HG02852 (cell line): ENCODE measurements at regions not wholly inside any gene's neighbourhood (a gene's known extent, or its start where the extent isn't known, plus 50 kb on each side); places are given as distances from the start of the nearest gene placed in this dataset.

Experiments used
- ATAC-seq: cut with Tn5 transposase; IDR thresholded peaks from one replicate; pipeline ENCODE4 v1.9.1; 2021; ENCODE audit warnings: mild to moderate bottlenecking, moderate library complexity; ENCODE audit not compliant: unreplicated experiment

DNA sequence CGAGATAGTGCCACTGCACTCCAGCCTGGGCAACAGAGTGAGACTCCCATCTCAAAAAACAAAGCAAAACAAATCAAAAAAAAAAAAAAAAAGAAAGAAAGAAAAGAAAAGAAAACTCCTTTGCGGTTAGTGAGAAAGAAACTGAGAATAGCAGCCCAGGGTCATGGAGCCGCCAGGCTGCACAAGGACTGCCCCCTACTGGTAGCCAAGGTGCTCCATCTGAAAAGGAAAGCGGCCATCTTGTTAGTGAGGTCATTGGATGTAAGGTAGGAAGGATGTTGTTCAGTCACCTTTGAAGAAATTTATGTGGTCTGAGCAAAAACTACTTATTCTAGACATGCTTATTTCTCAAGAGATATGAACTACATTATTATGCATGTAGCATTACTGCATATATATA, 660.6 kb upstream of the TENM3 start:
- no peak for ATAC-seq

DNA sequence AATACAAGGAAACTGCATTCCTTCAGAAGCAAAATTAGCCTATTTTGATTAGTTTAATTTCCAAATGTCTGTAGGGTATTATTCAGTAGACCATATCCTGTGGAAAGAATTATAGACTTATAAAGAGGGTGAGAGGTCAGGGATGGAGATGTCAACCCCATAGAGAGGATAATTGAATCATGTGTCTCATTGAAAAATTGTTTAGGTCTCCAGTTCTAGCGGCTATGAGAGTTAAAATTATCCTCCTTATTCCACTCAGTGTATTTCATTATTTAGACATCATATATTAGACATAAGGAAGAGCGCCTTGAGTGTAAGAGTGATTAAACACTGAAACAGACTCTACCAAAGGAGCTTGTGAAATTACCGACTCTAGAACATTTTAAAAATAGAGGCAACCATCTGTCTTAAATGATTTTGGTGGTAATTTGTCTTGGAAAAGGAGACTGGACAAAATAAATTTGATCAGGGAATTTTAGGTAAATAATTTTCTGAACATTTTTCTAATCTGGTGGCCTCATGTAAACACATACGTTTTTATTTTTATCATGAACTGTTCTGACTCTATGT, 654.4 kb upstream of the TENM3 start:
- no peak for ATAC-seq

DNA sequence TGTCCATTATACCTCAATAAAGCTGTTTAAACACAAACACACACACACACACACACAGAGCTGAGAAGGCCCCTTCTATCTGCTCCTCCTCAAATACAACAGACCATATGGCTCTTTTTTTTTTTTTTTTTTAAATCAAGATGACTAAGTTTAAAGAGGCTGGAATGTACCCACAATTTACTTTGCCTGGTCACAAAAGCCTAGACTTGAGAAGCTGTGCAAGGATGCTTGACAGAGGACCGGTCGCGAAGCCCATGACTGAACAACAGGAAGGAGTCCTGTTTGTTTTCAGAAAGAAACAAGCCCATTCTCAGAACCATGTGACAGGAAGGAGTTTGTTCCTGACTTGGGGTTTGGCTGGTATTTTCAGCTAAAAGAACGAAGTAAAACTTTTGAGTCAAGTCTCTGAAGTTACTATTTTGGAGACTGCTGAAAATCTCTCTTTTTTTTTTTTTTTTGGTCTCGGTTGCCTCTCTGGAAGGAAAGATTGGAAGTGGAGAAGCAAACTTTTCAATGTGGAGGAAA, 650.9 kb upstream of the TENM3 start:
- ATAC-seq = no peak

DNA sequence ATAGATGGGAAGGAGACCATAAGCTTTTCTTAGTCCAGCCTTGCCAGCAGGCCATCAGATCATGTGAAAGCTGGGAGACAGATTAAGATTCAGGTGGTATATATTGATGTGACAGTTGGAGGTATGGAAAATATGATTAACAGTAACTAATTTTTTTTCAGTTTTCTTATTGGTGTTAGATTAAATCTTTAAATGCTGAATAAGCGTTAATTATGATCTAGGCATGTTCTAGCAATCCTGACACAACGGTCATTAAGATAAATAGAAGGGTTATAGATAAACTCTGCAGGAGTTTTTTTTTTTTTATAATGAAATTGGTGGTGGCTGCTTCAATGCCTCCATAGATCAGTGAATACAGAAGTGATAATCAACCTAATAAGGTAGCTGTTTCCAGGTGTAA, 649.5 kb upstream of the TENM3 start:
- ATAC-seq = no peak

DNA sequence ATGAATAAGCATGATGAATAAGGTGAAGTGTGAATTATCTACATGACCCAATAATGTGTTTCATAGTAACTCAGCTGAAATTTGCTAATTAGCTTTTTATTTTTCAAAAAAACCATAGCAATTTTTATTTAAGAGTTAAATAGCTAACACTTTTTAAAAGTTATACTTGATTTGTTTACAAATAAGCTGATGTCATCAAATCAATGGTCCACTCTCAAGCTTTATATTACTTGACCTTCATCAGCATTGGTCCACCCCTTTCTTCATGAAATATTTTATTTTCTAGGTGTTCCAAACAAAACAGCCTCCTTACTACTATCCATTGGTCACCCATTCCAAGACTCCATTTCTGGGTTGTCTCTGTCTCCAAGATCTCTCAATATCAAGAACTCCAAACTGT, 649.0 kb upstream of the TENM3 start:
- no peak for ATAC-seq

DNA sequence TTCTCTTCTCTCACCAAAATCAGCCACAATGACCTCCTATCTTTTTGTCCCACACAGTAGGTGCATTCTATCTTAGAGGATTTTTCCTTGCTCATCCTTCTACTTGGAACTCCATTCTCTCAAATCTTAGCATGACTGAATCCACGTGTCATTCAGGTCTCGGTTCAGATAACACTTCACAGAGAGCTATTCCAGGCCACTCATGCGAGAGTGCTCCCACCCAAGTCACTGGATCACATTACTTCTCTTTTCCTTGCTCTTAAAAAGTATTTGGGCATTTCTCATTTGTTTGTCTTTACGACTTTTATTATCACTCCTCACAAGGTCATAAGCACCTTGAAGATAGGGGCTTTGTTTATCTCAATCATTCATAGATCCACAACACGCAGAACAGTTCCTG, 647.5 kb upstream of the TENM3 start:
- ATAC-seq = no peak

DNA sequence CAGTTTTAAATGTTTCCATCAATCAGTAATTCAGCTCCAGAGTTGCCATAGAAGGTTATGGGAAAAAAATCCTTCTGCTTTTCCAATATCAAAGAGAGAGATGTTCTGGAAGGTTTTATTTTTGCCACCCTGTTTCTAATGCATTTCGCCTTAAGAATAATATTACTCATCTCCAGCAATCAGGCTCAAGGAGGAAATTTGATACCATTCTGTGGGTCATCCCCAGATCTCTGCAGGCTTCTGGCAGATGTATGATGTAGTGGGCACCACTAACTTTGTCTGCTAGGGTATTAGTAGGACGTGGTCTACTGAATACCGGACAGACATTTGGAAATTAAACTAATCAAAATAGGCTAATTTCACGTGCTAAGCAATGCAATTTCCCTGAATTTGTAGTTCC, 645.4 kb upstream of the TENM3 start:
- no peak for ATAC-seq

DNA sequence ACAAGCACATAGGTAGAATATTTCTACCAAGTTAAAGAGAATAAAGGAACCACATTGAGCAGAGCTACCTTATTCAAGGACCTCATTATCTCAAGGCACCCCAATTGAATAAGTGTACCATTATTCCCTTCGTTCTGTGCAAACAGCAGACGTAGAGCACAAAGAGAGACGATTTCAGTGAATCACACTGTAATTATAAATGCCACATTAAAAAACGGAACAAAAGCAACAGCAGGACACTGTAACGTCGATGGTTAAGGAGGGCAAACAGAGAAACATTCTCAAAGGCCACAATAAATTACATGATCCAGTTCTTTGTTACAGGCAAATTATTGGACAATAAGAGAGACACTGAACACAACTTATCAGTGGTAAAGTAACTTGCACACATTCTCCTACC, 644.1 kb upstream of the TENM3 start:
- no peak for ATAC-seq

DNA sequence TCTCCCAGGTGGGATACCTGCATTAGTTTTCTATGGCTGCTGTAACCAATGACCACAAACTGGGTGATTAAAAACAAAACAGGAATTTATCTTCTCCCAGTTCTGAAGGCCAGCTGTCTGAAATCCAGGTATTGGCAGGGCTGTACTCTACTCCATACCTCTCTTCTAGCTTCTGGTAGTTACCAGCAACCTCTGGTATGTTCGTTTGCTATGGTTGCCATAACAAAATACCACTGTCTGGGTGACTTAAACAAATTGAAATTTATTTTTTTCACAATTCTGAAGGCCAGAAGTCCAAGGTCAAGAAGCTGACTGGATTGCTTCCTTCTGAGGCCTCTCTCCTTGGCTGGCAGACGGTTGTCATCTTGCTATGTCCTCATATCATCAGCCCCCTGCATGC, 642.1 kb upstream of the TENM3 start:
- no peak for ATAC-seq

DNA sequence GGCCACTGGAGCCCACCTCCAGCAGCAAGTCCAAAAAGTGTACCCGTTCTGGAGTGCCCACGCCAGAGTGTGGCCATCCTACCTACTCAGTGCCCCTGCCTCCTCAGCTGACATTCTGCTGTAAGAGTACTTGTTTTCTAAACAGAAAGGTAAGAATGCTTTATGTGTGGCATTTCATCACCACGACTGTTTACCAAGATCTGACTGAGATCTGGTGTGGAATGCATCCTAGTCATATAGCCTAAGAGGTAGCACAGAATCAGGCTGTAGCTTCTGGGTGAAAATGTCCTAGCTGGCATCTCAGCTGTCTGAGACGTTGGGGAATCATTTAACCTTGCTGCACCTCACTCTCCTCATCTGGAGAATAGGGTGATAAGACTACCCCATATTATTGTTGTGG, 638.7 kb upstream of the TENM3 start:
- ATAC-seq = no peak

DNA sequence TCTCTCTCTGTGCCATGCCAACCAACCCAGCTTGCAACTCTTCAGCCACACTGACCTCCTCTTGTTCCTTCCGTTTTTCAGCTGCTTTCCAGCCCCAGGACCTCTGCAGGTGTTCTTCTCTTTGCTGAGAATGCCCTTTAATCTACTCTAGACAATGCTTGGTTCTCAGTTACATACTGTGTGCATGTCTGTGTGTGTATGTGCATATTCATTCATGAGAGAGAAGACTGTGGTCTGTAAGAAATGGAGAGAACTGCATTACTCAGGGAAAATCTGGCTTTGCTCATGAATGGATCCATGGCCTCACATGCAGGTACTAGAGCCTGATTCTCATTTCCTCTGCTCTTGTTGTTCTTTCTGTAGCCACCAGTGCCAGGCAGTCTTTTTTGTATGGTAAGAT, 636.9 kb upstream of the TENM3 start:
- ATAC-seq = no peak

DNA sequence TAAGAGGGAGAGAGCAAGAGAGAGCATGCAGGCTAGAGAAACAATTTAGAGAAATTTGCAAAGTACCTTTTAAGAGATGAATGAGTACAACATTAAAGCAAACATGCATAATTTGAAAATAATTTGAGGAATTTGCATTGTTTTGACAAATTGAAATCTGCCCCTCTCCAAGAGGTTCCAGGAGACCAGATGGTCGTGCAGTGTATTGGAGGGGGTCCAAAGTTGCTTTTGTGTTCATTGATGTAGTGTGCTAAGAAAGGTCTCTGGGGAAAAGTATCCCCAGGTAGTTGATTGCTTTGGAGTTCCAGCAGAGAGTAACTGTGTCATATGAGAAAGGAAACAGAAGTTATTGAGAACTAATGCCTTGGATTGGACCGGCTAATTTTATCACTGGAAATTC, 635.0 kb upstream of the TENM3 start:
- no peak for ATAC-seq

DNA sequence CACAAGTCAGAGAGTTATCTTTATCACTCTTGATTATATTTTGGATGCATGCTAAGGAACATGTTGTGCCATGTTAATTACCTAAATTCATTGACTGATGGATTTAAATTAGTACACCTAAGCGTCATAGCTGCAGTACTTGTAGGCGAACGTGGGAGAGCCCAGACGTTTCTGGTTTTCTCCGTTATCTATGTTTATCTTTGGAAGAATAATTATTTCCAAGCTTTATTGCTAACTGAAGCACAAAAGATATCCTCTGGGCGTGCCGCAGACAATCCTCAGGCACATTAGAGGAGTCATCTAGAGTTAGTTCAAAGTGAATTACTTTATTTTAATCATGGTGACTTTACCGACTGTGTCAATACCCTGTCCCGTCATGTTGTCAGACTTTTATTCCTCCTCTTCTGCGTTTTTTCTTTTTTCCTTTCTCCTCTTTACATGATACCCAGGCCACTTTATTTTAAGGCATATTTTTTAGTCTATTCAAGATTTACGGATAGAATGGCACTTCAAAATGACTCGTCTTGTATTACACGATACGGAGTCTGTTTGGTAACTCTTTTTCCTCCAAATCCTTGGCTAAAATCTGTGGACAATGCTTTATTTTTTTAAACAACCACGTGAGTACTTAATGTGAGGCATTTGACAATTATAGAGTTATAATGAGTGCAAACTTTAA, 632.0 kb upstream of the TENM3 start:
- ATAC-seq = no peak

DNA sequence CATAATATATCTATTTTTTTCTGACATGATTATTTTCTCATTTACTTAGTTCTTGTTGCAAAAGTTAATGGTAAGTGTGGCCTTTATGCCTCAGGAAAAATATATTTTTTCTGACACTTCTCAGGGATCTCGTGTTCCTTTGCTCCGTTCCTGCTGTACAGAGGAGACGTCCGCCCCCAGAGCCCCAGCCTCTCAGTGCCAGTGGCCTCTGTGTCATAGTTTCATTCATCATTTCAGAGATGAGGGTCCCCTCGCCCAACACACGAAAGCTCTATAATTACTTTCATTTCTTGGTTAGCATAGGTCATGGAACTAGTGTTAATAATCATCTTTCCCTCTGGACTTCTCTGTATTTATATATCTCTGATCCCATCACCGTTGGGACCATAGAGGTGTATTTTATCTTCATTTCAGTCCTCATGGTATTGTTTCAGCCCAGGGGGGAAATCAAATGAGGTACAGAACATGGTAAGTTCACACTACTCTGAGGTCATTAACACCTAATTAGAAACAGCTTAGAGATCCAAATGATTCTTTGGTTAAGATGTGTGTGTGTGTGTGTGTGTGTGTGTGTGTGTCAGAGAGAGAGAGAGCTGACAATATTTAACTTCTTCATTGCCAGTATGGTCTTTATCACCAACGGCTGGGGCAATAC, 631.1 kb upstream of the TENM3 start:
- ATAC-seq = no peak

DNA sequence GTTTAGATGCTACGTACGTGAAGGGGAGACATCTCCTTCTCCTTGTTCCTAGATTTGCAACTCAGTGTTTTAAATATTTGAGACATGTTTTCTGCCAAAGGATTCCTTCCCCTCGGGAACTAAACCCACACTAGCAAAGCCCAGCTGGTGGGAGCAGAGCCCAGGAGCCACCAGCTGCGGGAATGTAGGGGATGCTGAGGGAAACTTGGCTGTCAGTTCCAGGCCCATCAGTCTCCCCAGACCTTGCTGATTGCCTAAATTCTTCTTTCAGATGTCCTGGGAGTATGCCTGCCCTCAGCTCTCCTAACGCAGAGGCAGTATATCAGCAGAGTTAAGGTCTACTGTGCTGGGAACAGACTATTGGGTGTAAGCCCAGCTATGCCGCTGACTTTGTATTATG, 630.0 kb upstream of the TENM3 start:
- no peak for ATAC-seq

DNA sequence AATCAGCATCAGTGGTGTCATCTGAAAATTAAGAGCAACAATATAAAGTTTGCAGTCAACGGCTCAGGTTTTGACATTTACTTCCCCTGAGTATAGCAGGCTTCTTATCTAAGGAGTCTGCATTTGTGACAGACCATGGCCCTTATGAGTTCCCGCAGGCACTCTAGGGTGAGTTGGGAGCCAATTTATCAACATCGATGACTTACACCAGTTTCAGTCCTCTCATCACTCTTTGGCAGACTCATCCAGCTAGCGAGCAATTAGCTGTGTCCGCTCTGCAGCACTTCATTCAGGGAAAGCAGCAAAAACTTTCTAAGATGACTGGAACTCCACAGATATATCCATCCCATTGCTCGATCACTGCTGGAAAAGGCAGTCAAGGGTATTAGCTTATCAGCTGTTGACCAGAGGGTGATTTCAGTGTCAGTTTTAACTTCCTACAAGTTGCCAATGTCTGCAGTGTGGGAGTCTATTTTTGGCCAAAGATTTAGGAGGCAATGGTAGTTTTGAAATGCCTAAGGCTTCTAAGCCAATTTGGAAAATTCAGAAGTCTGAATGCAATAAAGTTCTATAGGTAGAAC, 625.1 kb upstream of the TENM3 start:
- ATAC-seq = no peak

DNA sequence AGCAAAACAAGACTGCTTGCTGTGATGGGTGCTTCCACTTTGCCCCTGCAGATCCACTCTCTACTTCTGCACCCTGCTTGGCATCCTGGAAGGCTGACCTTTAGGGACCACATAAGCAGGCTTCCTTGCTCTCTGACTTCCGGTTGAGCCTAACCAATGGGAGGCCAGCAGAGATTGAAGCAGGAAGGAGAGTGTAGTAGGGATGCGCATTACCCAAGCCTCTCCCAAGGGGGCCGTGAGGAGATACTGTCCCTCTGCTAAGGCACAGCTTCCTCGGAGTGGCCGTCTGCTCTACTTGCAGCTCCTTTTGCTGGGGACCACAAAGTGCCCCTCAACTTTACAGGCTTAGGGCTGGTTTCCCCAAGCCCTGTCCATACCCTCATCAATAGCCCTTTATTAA, 624.3 kb upstream of the TENM3 start:
- no peak for ATAC-seq

DNA sequence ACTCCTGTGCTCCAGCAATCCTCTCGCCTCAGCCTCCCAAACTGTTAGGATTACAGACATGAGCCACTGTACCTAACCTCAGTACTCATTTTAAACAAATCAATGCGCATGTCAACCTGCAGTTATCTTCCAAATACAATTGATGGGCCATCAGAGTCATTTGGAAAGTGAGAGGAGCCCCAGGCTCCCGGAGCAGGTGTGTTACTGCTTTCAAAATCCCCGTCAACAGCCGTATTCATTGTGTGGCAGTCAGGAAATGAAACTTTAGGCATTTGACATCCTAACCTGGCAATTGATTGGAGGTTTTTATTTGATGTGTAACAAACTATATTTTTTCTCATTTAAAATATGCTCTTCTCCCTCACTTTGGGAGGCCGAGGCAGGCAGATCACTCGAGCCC, 623.6 kb upstream of the TENM3 start:
- no peak for ATAC-seq

DNA sequence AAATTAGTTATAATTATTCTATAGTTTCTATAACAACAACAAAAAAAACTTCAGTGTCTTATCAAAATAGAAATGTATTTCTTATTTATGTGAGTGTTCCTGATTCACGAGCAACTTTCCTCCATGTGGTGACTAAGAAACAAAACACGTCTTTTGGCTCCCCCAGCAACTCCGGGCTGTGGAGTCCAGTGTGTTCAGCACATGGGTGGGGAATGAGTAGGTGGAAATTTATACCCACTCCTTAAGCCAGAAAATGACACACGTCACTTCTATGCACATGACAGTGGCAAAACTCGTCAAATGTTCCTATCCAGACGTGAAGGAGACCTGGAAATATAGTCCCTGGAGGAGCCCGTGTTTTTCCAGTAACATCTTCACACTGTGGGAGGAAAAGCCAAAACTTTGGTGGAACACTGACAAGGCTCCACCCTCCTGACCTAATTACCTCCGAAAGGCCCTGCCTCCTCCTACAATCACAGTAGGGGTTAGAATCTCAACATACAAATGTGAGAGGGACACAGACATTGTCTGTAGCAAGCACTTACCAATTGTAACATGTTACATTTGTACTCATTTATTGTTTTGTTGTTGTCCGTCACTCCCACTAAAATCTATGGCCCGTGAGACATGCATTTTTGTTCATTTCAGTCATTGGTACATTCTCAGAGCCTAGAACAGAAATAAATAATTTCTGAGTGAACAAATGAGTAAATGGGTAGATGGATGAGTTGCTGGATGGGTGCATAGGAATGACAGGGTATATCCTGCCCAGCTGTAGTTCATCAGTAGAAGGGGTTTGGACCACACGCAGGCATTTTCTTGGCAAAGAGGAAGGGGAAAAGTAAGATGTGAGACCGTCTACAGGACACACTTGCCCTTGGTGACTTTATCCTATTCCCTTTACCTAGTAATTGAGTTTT, 605.8 kb upstream of the TENM3 start:
- no peak for ATAC-seq

DNA sequence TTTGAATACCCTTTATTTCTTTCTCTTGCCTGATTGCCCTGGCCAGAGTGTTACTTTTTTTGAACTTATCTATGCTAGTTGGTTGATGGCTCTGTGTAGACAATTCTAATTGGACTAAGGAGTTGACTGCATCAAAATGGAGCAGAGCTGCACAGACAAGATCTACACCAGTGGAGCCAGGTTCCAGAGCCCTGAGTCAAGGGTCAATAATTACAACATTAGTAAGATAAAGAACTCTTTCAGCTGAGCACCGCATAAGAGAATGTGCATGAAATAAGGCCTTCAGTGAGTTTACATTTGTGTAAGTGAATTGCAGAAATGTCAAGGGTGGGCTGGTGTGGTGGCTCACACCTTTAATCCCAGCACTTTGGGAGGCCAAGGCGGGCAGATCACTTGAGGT, 599.7 kb upstream of the TENM3 start:
- ATAC-seq = no peak

DNA sequence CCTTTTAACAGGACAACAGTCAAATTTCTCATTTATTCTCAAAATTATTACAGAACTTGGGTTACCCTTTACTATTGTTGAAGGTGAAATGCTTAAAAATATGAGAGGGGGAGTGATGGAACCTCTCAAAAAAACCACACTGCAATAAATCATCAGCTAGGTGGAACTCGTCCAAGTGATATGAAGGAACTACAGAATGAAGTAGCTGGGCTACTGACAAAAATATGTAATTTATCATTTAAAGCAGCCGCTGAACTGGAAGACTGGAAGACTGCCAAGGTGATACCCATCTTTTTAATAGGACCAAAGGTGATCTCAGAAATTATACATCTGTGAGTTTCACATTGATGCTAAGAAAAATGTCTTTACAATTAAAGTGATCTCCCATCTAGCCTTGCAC, 597.7 kb upstream of the TENM3 start:
- no peak for ATAC-seq
